Choroid plexus epithelial cell (primary cell): ENCODE measurements at regions not wholly inside any gene's neighbourhood (a gene's known extent, or its start where the extent isn't known, plus 50 kb on each side); places are given as distances from the start of the nearest gene placed in this dataset.

Source experiments
- DNase-seq: peaks from one replicate; pipeline ENCODE4 v3.0.0-alpha.2; 2010; ENCODE audit warnings: low read depth
- H3K4me3 ChIP-seq: 2 replicates; pipeline ENCODE4 v1.5.1; 2011; ENCODE audit warnings: low read depth, mild to moderate bottlenecking, control low read depth, low read length, moderate library complexity
- CTCF ChIP-seq: conservative IDR thresholded peaks from 2 replicates; pipeline ENCODE4 v1.5.1; 2011; ENCODE audit warnings: low read depth, mild to moderate bottlenecking, control low read depth, inconsistent platforms, low read length, moderate library complexity

- no peak for TF ChIP-seq CTCF
- no peak overlapping the region for H3K4me3 ChIP-seq
- DNase-seq, result no peak
Measured at GRCh38 chrX:138871739-138872138, 160.2 kb upstream of the FGF13 start.

GRCh38 chrX:138866643-138867042, 155.1 kb upstream of the FGF13 start:
- H3K4me3 ChIP-seq, result no peak overlapping the region
- no peak for DNase-seq
- no peak for TF ChIP-seq CTCF

GRCh38 chrX:138865093-138865649, 153.7 kb upstream of the FGF13 start:
- TF ChIP-seq CTCF, result no peak
- H3K4me3 ChIP-seq, result no peak overlapping the region
- DNase-seq, result no peak

- no peak for DNase-seq
- no peak overlapping the region for H3K4me3 ChIP-seq
- no peak for TF ChIP-seq CTCF
Measured at GRCh38 chrX:138859421-138859820, 147.9 kb upstream of the FGF13 start.

GRCh38 chrX:138858951-138859350, 147.4 kb upstream of the FGF13 start:
- H3K4me3 ChIP-seq, result no peak overlapping the region
- TF ChIP-seq CTCF, result no peak
- no peak for DNase-seq

GRCh38 chrX:138858438-138858837, 146.9 kb upstream of the FGF13 start:
- TF ChIP-seq CTCF, result no peak
- H3K4me3 ChIP-seq, result no peak overlapping the region
- DNase-seq, result no peak

- no peak for TF ChIP-seq CTCF
Measured at GRCh38 chrX:138856881-138857604, 145.5 kb upstream of the FGF13 start.

More at GRCh38 chrX:138856881-138857604, 145.5 kb upstream of the FGF13 start:
- no peak for DNase-seq
- H3K4me3 ChIP-seq, result no peak overlapping the region
